ENCODE measurements at regions not wholly inside any gene's neighbourhood (a gene's known extent, or its start where the extent isn't known, plus 50 kb on each side); places are given as distances from the start of the nearest gene placed in this dataset.

- Mint-ChIP-seq H3K36me3 (ENCODE audit: low read depth) (no peaks in the 10 kb centered on the region), H3K4me1 (no peaks in the 10 kb centered on the region), H3K27ac (no peak overlapping the region), H3K4me3 (no peak overlapping the region), H3K27me3 (peaks cover 47% of the 10 kb centered on the region)
- DNase-seq (no peak), ATAC-seq (no peak)
- H3K9me3 ChIP-seq (ENCODE audit: control insufficient read depth, low read length, poor library complexity, severe bottlenecking), result no peaks in the 10 kb centered on the region
These were observed 189.4 kb upstream of the CHRNA7 start for GRCh38 chr15:31840849-31841476.

- H3K27ac Mint-ChIP-seq, result no peak overlapping the region
- DNase-seq, result no peak
- H3K4me3 Mint-ChIP-seq, result no peak overlapping the region
- H3K36me3 Mint-ChIP-seq (ENCODE audit: low read depth), result no peaks in the 10 kb centered on the region
- H3K9me3 ChIP-seq (ENCODE audit: control insufficient read depth, low read length, poor library complexity, severe bottlenecking), result no peaks in the 10 kb centered on the region
- H3K27me3 Mint-ChIP-seq, result peaks cover 52% of the 10 kb centered on the region
- ATAC-seq, result no peak
- no peaks in the 10 kb centered on the region for H3K4me1 Mint-ChIP-seq
These were observed 187.7 kb upstream of the CHRNA7 start for GRCh38 chr15:31842532-31843195.

GRCh38 chr15:31843426-31844055 is 186.8 kb upstream of the CHRNA7 start:
- Mint-ChIP-seq H3K36me3 (ENCODE audit: low read depth) (no peaks in the 10 kb centered on the region), H3K4me3 (no peak overlapping the region), H3K27me3 (peaks cover 49% of the 10 kb centered on the region), H3K4me1 (no peaks in the 10 kb centered on the region), H3K27ac (no peak overlapping the region)
- no peaks in the 10 kb centered on the region for H3K9me3 ChIP-seq (ENCODE audit: control insufficient read depth, low read length, poor library complexity, severe bottlenecking)
- ATAC-seq, result no peak
- DNase-seq, result no peak

- peaks cover 39% of the 10 kb centered on the region for H3K27me3 Mint-ChIP-seq
- ATAC-seq (no peak), DNase-seq (no peak)
- H3K4me1 Mint-ChIP-seq, result no peaks in the 10 kb centered on the region
- no peaks in the 10 kb centered on the region for H3K9me3 ChIP-seq (ENCODE audit: control insufficient read depth, low read length, poor library complexity, severe bottlenecking)
- no peak overlapping the region for H3K4me3 Mint-ChIP-seq
- no peak overlapping the region for H3K27ac Mint-ChIP-seq
- H3K36me3 Mint-ChIP-seq (ENCODE audit: low read depth), result no peaks in the 10 kb centered on the region
These were observed 184.5 kb upstream of the CHRNA7 start for GRCh38 chr15:31845791-31846190.

GRCh38 chr15:31847961-31848360 is 182.4 kb upstream of the CHRNA7 start:
- no peaks in the 10 kb centered on the region for H3K9me3 ChIP-seq (ENCODE audit: control insufficient read depth, low read length, poor library complexity, severe bottlenecking)
- H3K4me3 Mint-ChIP-seq, result no peak overlapping the region
- no peak overlapping the region for H3K27ac Mint-ChIP-seq
- DNase-seq (no peak), ATAC-seq (no peak)
- no peaks in the 10 kb centered on the region for H3K4me1 Mint-ChIP-seq
- no peaks in the 10 kb centered on the region for H3K36me3 Mint-ChIP-seq (ENCODE audit: low read depth)
- peaks cover 31% of the 10 kb centered on the region for H3K27me3 Mint-ChIP-seq

GRCh38 chr15:31848621-31849020 is 181.7 kb upstream of the CHRNA7 start:
- no peak overlapping the region for H3K4me3 Mint-ChIP-seq
- peaks cover 36% of the 10 kb centered on the region for H3K27me3 Mint-ChIP-seq
- H3K4me1 Mint-ChIP-seq, result no peaks in the 10 kb centered on the region
- no peak overlapping the region for H3K27ac Mint-ChIP-seq
- no peaks in the 10 kb centered on the region for H3K9me3 ChIP-seq (ENCODE audit: control insufficient read depth, low read length, poor library complexity, severe bottlenecking)
- DNase-seq, result no peak
- no peak for ATAC-seq
- no peaks in the 10 kb centered on the region for H3K36me3 Mint-ChIP-seq (ENCODE audit: low read depth)

GRCh38 chr15:31852933-31853799 is 177.1 kb upstream of the CHRNA7 start:
- peaks cover 6% of the 10 kb centered on the region for H3K27me3 Mint-ChIP-seq
- DNase-seq, result no peak
- no peak overlapping the region for H3K27ac Mint-ChIP-seq
- no peak for ATAC-seq
- no peaks in the 10 kb centered on the region for H3K4me1 Mint-ChIP-seq
- no peaks in the 10 kb centered on the region for H3K9me3 ChIP-seq (ENCODE audit: control insufficient read depth, low read length, poor library complexity, severe bottlenecking)
- no peaks in the 10 kb centered on the region for H3K36me3 Mint-ChIP-seq (ENCODE audit: low read depth)
- H3K4me3 Mint-ChIP-seq, result no peak overlapping the region

- no peaks in the 10 kb centered on the region for H3K9me3 ChIP-seq (ENCODE audit: control insufficient read depth, low read length, poor library complexity, severe bottlenecking)
- no peak overlapping the region for H3K4me3 Mint-ChIP-seq
- peaks cover 6% of the 10 kb centered on the region for H3K27me3 Mint-ChIP-seq
- H3K4me1 Mint-ChIP-seq, result no peaks in the 10 kb centered on the region
- DNase-seq (no peak), ATAC-seq (no peak)
- H3K27ac Mint-ChIP-seq, result no peak overlapping the region
- H3K36me3 Mint-ChIP-seq (ENCODE audit: low read depth), result no peaks in the 10 kb centered on the region
These were observed 173.7 kb upstream of the CHRNA7 start for GRCh38 chr15:31856581-31856980.

- ATAC-seq (no peak), DNase-seq (no peak)
- Mint-ChIP-seq H3K4me1 (no peaks in the 10 kb centered on the region), H3K27ac (no peak overlapping the region), H3K27me3 (peaks cover 6% of the 10 kb centered on the region), H3K4me3 (no peak overlapping the region), H3K36me3 (ENCODE audit: low read depth) (no peaks in the 10 kb centered on the region)
- H3K9me3 ChIP-seq (ENCODE audit: control insufficient read depth, low read length, poor library complexity, severe bottlenecking), result no peaks in the 10 kb centered on the region
These were observed 173.1 kb upstream of the CHRNA7 start for GRCh38 chr15:31857194-31857593.

- Mint-ChIP-seq H3K27ac (no peak overlapping the region), H3K36me3 (ENCODE audit: low read depth) (no peaks in the 10 kb centered on the region), H3K4me3 (no peak overlapping the region), H3K27me3 (peaks cover 7% of the 10 kb centered on the region), H3K4me1 (no peaks in the 10 kb centered on the region)
- DNase-seq (no peak), ATAC-seq (no peak)
- no peaks in the 10 kb centered on the region for H3K9me3 ChIP-seq (ENCODE audit: control insufficient read depth, low read length, poor library complexity, severe bottlenecking)
These were observed 172.3 kb upstream of the CHRNA7 start for GRCh38 chr15:31858026-31858425.

GRCh38 chr15:31866248-31866647 is 164.1 kb upstream of the CHRNA7 start:
- Mint-ChIP-seq H3K27ac (no peak overlapping the region), H3K36me3 (ENCODE audit: low read depth) (no peaks in the 10 kb centered on the region), H3K4me1 (peaks cover 11% of the 10 kb centered on the region), H3K27me3 (peaks cover 31% of the 10 kb centered on the region), H3K4me3 (no peak overlapping the region)
- ATAC-seq (no peak), DNase-seq (no peak)
- H3K9me3 ChIP-seq (ENCODE audit: control insufficient read depth, low read length, poor library complexity, severe bottlenecking), result no peaks in the 10 kb centered on the region

GRCh38 chr15:31867536-31868442 is 162.5 kb upstream of the CHRNA7 start:
- Mint-ChIP-seq H3K27ac (no peak overlapping the region), H3K4me3 (peak overlapping the region; percentile 61)
- no peak for ATAC-seq

More at GRCh38 chr15:31867536-31868442, 162.5 kb upstream of the CHRNA7 start:
- no peaks in the 10 kb centered on the region for H3K36me3 Mint-ChIP-seq (ENCODE audit: low read depth)
- DNase-seq, result peak; percentile 42 to 47 (median 46)
- H3K9me3 ChIP-seq (ENCODE audit: control insufficient read depth, low read length, poor library complexity, severe bottlenecking), result no peaks in the 10 kb centered on the region
- H3K27me3 Mint-ChIP-seq, result peaks cover 31% of the 10 kb centered on the region
- H3K4me1 Mint-ChIP-seq, result peaks cover 11% of the 10 kb centered on the region

Measured in T-helper 17 cell (primary cell).